Osteoblast (primary cell): ENCODE measurements at regions not wholly inside any gene's neighbourhood (a gene's known extent, or its start where the extent isn't known, plus 50 kb on each side); places are given as distances from the start of the nearest gene placed in this dataset.

Source experiments
- DNase-seq: peaks from one replicate; pipeline ENCODE4 v3.0.0; 2011; ENCODE audit warnings: low spot score, mixed read lengths; ENCODE audit not compliant: insufficient read length; ENCODE audit errors: missing footprints
- H2AFZ ChIP-seq: 2 replicates; pipeline ENCODE4 v1.6.0; 2011; ENCODE audit warnings: mild to moderate bottlenecking, low read length
- H3K27ac ChIP-seq: 2 replicates; pipeline ENCODE4 v1.5.1; 2011; ENCODE audit warnings: mild to moderate bottlenecking, low read depth, low read length, moderate library complexity
- H3K27me3 ChIP-seq: 2 replicates; pipeline ENCODE4 v1.6.0; 2012; ENCODE audit warnings: mild to moderate bottlenecking, control low read depth, inconsistent platforms, low read length, moderate library complexity; ENCODE audit not compliant: insufficient read depth
- H3K36me3 ChIP-seq: 2 replicates; pipeline ENCODE4 v1.5.1; 2011; ENCODE audit warnings: mild to moderate bottlenecking, low read length, control low read depth, moderate library complexity; ENCODE audit not compliant: insufficient read depth
- H3K4me1 ChIP-seq: 2 replicates; pipeline ENCODE4 v1.5.1; 2011; ENCODE audit warnings: mild to moderate bottlenecking, low read length, control low read depth, moderate library complexity; ENCODE audit not compliant: insufficient read depth
- H3K4me2 ChIP-seq: 2 replicates; pipeline ENCODE4 v1.6.0; 2011; ENCODE audit warnings: mild to moderate bottlenecking, low read length; ENCODE audit not compliant: insufficient read depth
- H3K4me3 ChIP-seq: fragments of 200-600 bp; sonication (generic); 3 replicates; pipeline ENCODE4 v1.5.1; 2012; ENCODE audit warnings: mild to moderate bottlenecking, low read length, inconsistent platforms; ENCODE audit not compliant: insufficient read depth
- H3K79me2 ChIP-seq: 2 replicates; pipeline ENCODE4 v1.6.0; 2012; ENCODE audit warnings: mild to moderate bottlenecking, low read length, control low read depth, inconsistent platforms; ENCODE audit not compliant: insufficient read depth
- H3K9me3 ChIP-seq: 2 replicates; pipeline ENCODE4 v1.5.1; 2011; ENCODE audit warnings: low read depth, low read length, control low read depth
- H4K20me1 ChIP-seq: 2 replicates; pipeline ENCODE4 v1.6.0; 2012; ENCODE audit warnings: mild to moderate bottlenecking, low read length, control low read depth; ENCODE audit not compliant: insufficient read depth
- CTCF ChIP-seq: IDR thresholded peaks from 2 replicates; pipeline ENCODE4 v1.5.1; 2011; ENCODE audit warnings: mild to moderate bottlenecking, low read depth, low read length, moderate library complexity; ENCODE audit errors: extremely low read depth

GRCh38 chr4:185895351-185895750, 83.4 kb upstream of the SORBS2 start:
- H3K36me3 ChIP-seq = no peaks in the 10 kb centered on the region
- no peaks in the 10 kb centered on the region for H3K79me2 ChIP-seq
- H3K9me3 ChIP-seq = no peaks in the 10 kb centered on the region
- no peaks in the 10 kb centered on the region for H3K27me3 ChIP-seq
- H3K4me3 ChIP-seq = no peak overlapping the region
- no peaks in the 10 kb centered on the region for H4K20me1 ChIP-seq
- no peak overlapping the region for H3K27ac ChIP-seq
- H3K4me2 ChIP-seq = no peak overlapping the region
- no peak for DNase-seq
- no peak overlapping the region for H2AFZ ChIP-seq
- no peak for TF ChIP-seq CTCF
- H3K4me1 ChIP-seq = no peaks in the 10 kb centered on the region

GRCh38 chr4:185895866-185896265, 83.9 kb upstream of the SORBS2 start:
- Histone ChIP-seq H3K9me3 (no peaks in the 10 kb centered on the region), H4K20me1 (no peaks in the 10 kb centered on the region), H3K4me1 (no peaks in the 10 kb centered on the region), H3K36me3 (no peaks in the 10 kb centered on the region), H2AFZ (no peak overlapping the region), H3K4me2 (no peak overlapping the region), H3K79me2 (no peaks in the 10 kb centered on the region), H3K4me3 (no peak overlapping the region), H3K27me3 (no peaks in the 10 kb centered on the region), H3K27ac (no peak overlapping the region)
- no peak for TF ChIP-seq CTCF
- DNase-seq = no peak

GRCh38 chr4:185896817-185897488, 85.0 kb upstream of the SORBS2 start:
- Histone ChIP-seq H2AFZ (peak overlapping the region; percentile 77), H3K36me3 (no peaks in the 10 kb centered on the region), H4K20me1 (no peaks in the 10 kb centered on the region), H3K27ac (no peak overlapping the region), H3K27me3 (no peaks in the 10 kb centered on the region), H3K4me3 (no peak overlapping the region), H3K9me3 (no peaks in the 10 kb centered on the region), H3K4me1 (no peaks in the 10 kb centered on the region), H3K79me2 (no peaks in the 10 kb centered on the region), H3K4me2 (peak overlapping the region; percentile 14)
- no peak for TF ChIP-seq CTCF
- DNase-seq = no peak

- H3K4me3 ChIP-seq = no peak overlapping the region
- H2AFZ ChIP-seq = no peak overlapping the region
These were observed 86.4 kb upstream of the SORBS2 start for GRCh38 chr4:185898413-185898812.

More at GRCh38 chr4:185898413-185898812, 86.4 kb upstream of the SORBS2 start:
- Histone ChIP-seq H3K79me2 (no peaks in the 10 kb centered on the region), H3K27me3 (no peaks in the 10 kb centered on the region), H4K20me1 (no peaks in the 10 kb centered on the region), H3K4me2 (no peak overlapping the region), H3K27ac (no peak overlapping the region), H3K9me3 (no peaks in the 10 kb centered on the region), H3K4me1 (peaks cover 7% of the 10 kb centered on the region), H3K36me3 (no peaks in the 10 kb centered on the region)
- no peak for TF ChIP-seq CTCF
- DNase-seq = no peak
